Globus pallidus (tissue), 1 donor: ENCODE measurements at regions not wholly inside any gene's neighbourhood (a gene's known extent, or its start where the extent isn't known, plus 50 kb on each side); places are given as distances from the start of the nearest gene placed in this dataset.

Experiments
- DNase-seq: peaks from one replicate; pipeline ENCODE4 v3.0.0-alpha.2; 2015; ENCODE audit warnings: low spot score

DNA sequence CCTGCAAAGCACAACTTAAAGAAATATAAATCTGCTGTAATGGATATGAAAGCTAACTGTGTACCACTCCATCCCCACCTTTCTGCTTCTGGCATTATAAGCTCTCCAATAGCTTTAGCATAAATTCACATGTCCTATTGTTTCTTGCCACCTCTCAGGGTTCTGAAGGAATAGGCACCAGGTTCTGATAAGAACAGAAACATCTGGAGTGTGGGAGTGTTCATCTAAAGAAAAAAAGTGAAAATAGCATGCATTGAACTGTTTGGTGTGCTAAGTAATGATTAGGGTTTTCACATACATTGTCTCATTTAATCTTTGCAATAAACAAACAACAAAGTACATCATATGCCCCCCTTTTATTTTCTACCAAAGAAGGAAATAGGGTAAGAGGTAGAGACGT is 72.3 kb downstream of the FAM76B start:
- no peak for DNase-seq

DNA sequence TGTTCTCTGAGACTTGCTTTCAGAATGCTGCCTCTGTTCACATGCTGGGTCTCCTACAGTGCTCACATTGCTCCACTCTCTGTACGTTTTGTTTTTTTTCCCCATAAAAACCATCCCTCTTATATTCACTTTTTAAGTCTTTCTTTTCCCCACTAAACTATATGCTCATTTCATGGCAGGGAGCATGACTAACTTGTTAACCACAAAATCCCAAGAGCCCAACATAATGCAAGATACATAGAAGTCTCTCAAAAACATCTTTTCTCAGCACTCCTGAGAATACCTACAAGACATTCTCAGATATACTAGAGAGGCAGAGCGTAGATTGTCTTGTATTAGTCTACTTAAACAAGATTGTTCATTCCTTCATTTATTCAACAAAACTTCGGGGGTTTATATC is 73.3 kb downstream of the FAM76B start:
- no peak for DNase-seq

DNA sequence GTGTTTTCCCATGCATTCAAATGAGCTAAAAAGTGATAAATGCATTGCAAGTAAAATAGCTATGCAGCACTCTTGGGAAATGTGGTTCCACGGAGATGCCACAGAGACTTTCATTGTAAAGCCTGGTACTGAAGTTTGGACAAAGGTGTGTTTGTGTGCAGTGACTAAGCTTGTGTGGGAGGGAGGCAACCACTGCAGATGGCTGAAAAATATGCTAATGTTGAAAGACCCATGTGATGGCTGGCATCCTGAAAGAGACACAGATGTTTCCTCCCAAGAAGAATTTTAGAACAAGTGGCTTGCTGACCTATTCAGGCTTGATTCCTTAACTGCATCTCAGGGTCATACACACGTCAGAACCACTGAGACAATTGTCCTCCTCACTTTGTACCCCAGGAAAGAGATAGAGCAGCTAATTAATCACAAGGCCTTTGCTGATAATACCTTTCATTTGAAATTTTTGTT is 73.8 kb downstream of the FAM76B start:
- DNase-seq: peak; percentile 75

DNA sequence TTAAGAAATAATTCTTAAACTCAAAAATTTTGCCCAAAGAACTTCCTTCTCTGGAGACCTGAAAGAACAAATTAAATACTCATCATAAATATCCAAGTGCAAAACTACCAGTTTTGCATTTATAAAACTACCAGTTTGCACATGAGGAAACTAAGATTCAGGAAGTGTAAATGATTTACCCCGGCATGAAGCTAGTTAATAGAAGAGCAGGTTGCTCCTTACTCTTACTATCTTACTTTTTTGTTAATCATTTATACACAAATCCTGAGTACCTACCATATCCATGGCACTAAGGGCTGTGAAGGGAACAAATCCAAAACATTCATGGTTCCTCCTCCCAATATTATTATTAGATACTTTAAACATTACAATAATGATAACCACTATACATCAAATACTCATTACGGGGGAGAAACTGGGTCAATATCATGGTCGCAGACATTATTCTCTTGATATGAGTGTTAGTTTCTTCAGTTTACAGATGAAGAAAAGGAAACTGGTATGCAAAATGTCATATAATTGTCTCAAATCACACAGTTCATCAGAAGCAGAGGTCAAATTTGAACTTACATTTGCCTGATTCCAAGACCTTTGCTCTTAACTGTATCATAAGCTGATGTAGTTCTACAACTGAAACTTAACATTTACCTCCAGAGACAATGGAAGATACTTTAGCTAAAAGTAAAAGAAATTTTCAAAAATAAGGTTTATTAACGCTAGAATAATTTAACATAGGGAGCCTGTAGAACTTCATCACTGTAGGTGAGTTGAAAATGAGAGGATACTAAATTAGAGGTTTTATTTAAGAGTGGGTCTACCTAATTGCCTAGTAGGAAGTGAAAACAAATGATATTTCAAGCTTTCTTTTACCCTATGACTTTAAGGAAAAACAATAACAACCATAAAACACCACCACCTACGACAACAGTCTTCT is 74.5 kb downstream of the FAM76B start:
- DNase-seq: no peak

DNA sequence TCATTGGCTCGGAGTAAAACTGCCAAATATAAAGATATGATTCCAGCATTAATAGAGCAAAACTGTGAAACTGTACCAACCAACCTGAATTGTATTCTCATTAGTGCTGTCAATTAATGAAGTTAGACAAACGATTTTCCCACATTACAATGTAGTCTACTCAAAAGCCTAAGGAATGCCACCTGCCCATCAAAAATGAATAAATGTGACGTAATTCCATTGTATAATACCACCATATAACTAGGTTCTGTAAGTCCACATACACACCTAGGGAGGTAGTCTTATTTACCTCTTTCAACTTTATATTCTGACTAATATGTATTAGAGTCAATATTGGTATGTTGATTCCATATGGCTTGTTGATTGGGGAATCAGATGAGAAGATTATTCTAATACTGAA is 76.2 kb downstream of the FAM76B start:
- DNase-seq: no peak

DNA sequence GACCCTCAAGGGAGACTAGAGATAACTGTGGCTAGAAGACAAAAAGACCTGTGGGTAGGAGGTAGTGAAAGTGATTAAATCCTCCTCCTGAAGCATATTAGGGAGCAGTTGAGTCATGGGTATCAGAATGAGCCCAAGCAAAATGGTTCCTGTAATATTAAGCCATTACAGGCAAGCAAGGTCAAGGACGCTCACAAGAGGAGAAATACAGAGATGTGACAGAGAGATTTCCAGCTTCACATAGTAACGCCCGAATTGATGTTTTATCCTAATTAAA is 77.7 kb downstream of the FAM76B start:
- no peak for DNase-seq

DNA sequence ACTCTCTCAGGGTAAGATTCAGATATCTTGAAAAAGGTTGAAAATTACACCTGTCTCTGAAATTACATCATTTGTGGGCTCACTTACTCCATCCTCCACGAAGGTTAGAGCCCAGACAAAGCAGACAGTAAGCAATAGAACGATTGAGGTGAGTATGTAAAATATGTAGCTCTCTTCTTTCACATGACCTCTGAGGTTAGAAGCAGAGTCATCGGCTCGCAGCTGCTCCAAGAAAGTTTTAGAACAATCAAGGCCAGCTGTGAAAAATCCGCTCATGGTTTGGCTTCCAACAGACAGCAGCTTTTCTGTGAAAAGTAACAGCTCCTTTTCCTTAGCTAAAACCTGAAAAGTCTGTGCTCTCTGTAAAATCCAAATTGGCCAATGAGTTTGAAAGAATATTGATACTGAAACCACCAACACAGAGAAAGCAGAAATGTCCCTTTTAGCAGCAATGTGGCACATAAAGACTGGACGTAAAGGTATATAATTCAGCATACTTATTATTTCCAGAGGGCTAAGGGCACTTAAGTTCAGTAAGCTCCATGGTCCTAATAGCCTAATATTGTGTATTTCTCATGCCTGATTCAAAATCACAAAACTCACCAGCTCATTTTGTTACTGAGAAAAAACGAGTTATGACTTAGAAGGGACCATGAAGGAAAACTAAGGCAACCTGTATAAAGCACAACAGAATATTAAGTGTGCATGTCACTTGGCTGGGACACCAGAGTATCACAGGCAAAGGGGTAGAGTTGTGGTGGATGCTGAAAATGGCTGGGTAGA is 78.2 kb downstream of the FAM76B start:
- no peak for DNase-seq

DNA sequence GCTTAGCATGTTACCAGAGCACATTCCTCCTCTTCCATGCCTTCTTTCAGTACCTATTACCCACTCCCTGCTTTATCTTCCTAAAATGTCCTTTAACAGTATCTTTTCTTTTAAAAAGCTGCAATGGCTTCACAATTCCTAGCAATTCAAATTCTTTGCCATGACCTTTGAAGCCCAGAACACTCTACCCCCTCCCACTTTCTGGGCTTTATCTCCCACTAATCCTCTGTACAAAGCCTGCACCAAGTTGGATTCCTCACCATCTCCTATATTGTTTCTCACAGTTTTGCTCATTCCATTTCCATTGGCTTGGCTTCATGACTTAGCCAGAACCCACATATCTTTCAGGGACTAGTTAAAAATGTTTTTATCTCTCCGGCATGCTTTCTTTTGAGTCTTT is 80.9 kb downstream of the FAM76B start:
- DNase-seq: no peak

DNA sequence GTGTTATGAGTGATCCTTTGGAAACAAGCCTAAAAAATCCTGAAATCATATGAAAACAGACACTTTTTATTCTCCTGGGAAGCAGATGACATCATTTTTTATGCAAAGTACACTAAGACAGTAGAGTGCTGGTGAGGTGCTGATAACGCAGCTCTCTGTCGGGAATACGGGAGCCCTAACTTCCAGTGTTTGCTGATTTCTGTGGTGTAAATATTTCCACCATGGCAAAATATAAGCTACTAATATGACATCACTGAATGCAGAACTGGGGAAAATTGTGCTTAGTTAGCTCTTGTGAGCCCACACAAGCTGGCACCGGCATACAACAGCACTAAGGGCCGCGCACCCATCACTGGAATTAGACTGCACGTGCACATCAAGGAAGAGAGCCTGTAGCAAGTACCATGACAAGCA is 82.6 kb downstream of the FAM76B start:
- no peak for DNase-seq

DNA sequence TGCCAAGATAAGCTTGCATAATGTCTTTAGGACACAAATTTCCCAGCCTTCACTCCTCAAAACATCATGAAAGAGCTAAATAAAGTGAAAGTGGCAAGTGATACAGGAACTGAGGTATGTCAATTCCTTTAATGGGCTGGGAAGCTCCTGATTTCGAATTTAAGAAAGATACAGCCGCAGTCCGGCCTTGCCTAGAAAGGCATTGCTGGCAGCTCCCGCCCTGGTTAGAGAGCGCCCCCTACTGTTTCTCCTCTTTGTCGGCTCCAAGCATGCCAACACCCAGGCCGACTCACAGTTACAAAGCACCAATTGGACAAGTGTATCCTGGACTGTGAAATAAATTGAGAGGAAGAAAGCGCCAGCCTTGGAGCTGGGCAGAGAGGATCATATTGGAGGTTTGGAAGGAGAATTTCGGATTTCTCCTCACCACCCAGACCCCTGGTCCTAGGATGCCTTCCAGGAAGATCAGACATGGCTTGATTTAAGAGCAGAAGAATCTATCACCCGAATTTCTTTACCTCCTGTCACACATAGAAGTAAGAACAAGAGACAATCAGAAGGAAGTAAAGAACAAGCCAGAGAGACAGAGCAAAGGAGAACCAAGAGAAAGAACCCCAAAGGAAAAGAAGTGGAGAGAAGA is 84.0 kb downstream of the FAM76B start:
- DNase-seq: peak; percentile 92

DNA sequence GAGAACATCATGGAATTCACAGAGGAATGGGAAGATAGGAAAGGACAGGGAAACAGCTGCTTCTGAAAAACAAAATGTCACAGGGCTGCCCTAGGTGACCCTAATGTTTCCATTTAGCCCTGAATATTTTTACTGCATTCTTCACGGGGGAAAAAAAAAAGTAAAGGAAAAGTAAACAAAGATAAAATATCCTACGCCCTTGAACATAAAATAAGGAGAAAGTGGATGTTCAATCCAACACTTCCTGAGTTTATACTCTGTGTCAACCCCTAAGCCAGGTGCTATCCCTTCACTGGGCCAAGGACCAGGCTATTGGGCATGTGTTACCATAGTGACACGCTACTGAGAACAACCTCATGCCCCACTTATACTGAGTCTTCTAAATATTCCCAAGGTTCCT is 84.7 kb downstream of the FAM76B start:
- no peak for DNase-seq

DNA sequence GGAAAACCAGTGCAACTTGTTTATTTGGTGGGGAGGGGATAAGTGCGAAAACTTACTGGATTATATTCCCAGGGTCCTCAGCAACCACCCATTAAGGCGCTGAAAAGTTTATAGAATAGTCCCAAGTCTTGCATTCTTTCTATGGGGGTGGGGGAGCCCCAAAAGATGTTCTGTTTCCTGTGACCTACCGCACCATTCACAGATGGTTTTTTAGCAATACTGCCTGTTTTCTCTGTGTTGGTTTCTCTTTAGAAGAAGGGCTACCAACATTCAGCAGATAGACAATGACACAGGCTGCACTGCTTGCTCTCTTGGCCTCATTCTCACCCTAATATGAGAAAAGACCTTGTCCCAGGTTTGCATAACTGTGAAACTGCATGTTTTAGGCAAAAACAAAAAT is 86.5 kb downstream of the FAM76B start:
- DNase-seq: no peak

DNA sequence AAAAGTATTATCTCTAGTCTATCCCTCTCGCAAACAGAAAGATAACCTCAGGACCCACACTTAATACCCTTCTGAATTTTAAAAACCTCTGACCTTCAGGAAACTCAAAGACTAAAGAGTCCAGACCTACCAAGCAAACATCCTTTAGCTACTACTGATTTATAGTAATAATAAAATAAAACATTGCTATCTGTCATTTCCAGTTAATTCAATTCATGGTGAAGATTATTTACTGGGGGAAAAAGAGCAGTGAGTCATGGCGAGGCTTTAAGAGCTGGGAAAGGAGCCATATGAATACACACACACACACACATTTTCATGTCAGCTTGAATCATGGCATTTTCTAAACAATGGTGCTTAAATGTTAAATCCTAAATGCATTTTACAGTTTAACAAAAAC is 87.1 kb downstream of the FAM76B start:
- no peak for DNase-seq

DNA sequence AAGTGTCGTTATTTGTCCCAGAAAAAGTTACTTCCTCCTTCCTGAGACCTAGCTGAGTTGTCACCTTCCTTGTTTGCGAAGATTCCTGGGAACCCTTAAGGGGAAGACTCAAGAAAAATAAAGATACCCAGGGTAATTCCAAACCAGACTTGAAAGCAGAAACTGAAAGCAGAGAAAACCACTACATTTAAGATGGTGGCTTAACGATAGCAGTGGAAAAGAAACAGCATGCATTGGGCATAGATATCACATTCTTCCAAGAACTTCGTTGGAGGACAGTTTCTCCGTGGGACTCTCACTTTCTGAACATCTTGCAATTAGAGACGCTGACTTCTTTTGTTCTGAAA is 89.1 kb downstream of the FAM76B start:
- no peak for DNase-seq

DNA sequence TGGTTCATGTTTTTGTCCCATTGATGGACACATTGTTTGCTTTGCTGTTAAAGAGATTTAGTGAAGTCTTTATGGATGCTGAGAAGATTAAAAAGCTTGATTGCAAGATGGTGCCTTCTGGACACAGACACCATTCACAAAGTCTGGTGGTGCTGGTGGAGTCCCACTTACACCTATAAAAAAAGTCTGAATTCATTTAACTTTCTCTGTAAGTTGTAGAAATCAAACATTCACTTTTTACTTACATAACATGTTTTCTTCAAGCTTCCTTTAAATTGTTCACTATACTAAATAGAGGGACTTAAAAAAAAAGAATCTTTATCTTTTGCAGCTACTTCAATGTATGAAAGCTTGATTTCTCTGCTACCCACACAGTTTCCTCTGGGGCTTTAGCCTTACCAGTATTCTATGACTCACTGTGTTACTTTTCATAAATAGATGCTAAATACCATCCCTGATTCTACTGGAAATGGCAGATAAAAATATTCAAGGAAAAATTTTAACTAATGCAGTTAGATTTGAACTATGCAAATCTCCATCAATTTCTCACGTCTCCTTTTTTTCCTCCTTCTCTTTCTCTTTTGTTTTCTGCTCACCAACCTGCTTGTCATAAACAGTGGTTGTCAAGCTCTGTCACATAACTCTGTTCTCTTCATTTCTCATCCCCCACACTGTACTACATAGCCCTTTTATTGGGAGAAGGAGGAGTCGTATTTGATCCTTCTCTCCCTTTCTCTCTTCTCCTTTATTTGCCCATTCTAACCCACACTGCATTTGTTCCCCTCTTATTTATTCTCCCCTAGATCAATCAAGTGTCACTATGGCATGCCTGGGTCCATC is 89.7 kb downstream of the FAM76B start:
- no peak for DNase-seq

DNA sequence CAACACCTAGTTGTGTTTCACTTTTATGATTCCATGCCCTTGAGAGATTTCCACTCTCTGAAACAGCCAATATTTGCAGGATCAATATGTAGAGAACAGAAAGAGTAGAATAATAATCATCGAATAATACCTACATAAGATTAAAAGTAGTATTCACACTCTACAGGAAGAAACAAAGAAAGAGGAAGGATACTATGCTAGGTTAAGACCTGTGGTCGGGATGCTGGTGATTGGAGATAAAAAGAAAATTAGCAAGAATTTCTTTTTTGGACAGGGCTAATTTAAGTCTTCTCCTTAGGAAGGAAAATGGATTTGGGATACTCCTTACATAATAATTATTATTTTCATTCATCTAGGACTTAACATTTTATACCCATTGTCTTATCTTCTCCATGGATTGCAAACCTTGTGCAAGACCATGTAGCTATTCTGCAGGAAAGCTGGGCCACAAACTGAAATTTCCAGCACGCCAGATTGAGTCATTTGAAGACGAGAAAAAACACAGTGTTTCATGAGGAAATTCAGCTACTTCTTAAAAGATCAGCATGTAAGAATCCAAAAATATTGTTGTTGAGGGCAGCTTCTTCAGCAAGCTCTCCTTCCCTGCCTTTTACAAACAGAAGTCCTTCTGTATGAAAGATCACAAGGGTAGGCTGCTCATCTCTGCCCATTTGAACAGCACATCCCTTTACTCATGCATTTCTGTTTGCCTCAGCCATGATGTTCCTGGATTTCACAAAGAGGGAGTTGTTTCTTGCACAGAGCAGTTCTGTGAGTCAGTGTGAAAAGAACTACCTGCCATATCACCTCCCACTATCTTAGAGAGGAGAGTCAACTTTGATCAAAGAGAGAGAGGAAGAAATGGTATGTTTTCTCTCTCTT is 90.7 kb downstream of the FAM76B start:
- DNase-seq: peak; percentile 24

DNA sequence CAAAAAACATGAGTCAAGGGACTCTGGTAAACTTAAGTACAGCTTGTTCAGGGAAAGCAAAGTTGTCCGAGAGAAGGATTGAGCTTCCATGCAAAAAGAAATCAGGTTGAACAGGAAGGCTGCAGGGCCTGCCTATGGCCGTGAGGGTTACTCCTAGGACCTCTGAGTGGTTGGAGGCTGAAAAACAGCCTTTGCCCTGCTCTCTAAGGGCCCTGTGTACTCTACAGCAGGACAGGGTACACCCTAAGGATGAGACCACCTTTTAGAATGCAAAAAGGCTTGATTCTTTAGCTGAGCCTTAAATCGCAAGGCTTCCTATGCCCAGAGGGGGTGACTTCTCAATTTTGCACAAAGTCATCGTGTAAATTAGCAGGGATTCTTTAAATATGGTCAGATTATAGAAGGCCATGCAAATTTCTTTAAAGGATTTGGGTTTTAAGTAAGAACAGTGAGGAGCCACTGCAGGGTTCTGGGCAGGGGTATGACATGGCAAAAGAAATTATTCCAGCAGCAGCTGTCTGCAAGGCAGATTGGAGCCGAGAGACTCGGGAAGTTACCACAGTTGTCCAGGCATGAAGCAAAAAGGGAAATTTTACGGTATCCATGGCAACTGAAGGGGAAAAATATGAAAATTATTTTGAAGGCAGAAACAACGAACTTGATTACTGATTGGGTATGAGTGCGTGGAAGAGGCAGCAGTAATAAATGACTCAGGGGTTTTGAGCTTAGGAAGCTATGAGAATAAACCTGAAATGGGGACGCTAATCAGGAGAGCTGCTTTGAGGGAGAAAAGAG is 91.8 kb downstream of the FAM76B start:
- no peak for DNase-seq

DNA sequence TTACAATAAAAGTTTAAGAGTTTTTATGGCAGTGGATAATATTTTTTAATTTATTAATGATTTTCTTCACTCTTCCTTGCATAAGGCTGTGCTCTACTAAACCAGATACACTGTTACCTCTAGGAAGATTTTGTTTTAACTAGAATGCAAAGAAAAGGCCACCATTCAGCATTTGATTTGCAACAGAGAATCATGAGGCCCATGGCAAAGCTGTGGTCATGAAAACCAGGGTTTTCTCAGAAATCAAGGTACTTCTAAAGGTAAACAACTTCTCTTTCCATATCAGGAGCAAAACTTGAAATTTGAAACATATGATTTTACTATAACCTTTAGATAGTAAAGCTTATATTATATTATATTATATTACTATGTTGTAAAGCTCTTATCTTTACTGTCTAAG is 94.4 kb downstream of the FAM76B start:
- DNase-seq: no peak

DNA sequence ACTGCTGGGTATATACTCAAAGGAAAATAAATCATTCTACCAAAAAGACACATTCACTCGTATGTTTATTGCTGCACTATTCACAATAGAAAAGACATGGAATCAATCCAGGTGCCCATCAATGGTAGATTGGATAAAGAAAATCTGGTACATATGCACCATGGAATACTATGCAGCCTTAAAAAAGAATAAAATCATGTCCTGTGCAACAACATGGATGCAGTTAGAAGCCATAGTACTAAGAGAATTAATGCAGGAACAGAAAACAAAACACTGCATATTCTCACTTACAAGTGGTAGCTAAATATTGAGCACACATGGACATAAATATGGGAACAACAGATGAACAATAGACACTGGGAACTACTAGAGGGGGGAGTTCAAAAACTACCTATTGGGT is 96.3 kb downstream of the FAM76B start:
- no peak for DNase-seq

DNA sequence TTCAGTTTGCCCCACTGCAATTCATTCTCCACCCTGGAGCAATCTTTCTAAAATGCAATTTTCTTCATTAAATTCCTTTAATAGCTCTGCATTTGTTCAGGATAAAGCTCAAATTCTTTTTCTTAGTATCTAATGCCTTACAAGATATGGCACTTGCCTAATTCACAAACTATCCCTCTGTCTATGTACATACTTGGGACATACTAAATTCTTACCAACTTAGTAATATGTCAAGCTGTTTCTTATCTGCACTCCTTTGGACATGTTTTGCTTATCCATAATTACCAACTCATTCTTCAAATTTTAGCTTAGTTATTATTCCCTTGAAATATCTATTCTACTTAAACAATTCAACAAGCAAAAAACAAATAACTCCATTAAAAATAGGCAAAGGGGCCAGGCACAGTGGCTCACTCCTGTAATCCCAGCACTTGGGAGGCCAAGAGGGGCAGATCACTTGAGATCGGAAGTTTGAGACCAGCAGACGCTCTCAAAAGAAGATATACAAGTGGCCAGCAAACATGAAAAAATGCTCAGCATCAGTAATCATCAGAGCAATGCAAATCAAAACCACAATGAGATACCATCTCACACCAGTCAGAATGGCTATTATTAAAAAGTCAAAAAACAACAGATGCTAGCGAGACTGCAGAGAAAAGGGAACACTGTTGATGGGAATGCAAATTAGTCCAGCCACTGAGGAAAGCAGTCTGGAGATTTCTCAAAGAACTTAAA is 96.9 kb downstream of the FAM76B start:
- DNase-seq: no peak
